Type B pancreatic cell (in vitro differentiated cells): ENCODE measurements at regions not wholly inside any gene's neighbourhood (a gene's known extent, or its start where the extent isn't known, plus 50 kb on each side); places are given as distances from the start of the nearest gene placed in this dataset.

ENCODE experiments used
- DNase-seq: peaks from one replicate; pipeline ENCODE4 v3.0.0; 2021; ENCODE audit warnings: mixed read lengths; ENCODE audit not compliant: unreplicated experiment; ENCODE audit errors: extremely low spot score
- H3K27ac Mint-ChIP-seq: 2 replicates; pipeline ENCODE4 v1.8.0; 2021; ENCODE audit warnings: mild to moderate bottlenecking, mixed read lengths
- H3K27me3 Mint-ChIP-seq: 2 replicates; pipeline ENCODE4 v1.8.0; 2021; ENCODE audit warnings: mixed read lengths
- H3K36me3 Mint-ChIP-seq: 2 replicates; pipeline ENCODE4 v1.8.0; 2021; ENCODE audit warnings: mixed read lengths
- H3K4me1 Mint-ChIP-seq: one replicate; pipeline ENCODE4 v1.8.0; 2021; ENCODE audit warnings: mixed read lengths; ENCODE audit not compliant: unreplicated experiment
- H3K4me3 Mint-ChIP-seq: 2 replicates; pipeline ENCODE4 v1.8.0; 2021; ENCODE audit warnings: mild to moderate bottlenecking, mixed read lengths
- H3K9me3 Mint-ChIP-seq: 2 replicates; pipeline ENCODE4 v1.8.0; 2021; ENCODE audit warnings: mixed read lengths
- TF ChIP-seq, protein P1 (sequence below): fragments of 200-600 bp; sonication (generic); conservative IDR thresholded peaks from 2 replicates; pipeline ENCODE4 v1.5.0; 2021; ENCODE audit warnings: antibody characterized with exemption, mild to moderate bottlenecking

DNA sequence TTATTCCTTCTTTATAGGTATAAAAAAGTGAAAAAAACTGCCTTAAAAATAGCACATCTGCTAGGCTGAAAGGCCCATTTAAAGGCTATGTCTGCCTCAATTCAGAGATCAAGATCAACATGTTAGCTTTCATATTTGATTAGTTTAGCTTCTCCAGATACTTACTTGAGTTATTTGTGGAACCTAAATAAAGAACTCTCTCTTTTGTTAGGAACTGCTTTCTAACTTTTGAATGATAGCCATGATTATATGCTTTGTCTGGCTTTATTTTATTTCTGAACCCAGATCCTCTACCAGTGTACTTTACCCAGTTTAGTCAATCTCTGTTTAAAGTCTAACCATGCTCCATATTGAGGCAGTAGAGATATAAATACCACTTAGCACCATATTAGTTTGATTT is 515.5 kb upstream of the SEMA3D start:
- TF ChIP-seq, protein P1, sequence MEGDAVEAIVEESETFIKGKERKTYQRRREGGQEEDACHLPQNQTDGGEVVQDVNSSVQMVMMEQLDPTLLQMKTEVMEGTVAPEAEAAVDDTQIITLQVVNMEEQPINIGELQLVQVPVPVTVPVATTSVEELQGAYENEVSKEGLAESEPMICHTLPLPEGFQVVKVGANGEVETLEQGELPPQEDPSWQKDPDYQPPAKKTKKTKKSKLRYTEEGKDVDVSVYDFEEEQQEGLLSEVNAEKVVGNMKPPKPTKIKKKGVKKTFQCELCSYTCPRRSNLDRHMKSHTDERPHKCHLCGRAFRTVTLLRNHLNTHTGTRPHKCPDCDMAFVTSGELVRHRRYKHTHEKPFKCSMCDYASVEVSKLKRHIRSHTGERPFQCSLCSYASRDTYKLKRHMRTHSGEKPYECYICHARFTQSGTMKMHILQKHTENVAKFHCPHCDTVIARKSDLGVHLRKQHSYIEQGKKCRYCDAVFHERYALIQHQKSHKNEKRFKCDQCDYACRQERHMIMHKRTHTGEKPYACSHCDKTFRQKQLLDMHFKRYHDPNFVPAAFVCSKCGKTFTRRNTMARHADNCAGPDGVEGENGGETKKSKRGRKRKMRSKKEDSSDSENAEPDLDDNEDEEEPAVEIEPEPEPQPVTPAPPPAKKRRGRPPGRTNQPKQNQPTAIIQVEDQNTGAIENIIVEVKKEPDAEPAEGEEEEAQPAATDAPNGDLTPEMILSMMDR, result no peak
- DNase-seq, result no peak
- no peaks in the 10 kb centered on the region for H3K36me3 Mint-ChIP-seq
- no peak overlapping the region for H3K4me3 Mint-ChIP-seq
- no peaks in the 10 kb centered on the region for H3K27me3 Mint-ChIP-seq
- no peaks in the 10 kb centered on the region for H3K9me3 Mint-ChIP-seq
- H3K4me1 Mint-ChIP-seq, result no peaks in the 10 kb centered on the region
- no peak overlapping the region for H3K27ac Mint-ChIP-seq

DNA sequence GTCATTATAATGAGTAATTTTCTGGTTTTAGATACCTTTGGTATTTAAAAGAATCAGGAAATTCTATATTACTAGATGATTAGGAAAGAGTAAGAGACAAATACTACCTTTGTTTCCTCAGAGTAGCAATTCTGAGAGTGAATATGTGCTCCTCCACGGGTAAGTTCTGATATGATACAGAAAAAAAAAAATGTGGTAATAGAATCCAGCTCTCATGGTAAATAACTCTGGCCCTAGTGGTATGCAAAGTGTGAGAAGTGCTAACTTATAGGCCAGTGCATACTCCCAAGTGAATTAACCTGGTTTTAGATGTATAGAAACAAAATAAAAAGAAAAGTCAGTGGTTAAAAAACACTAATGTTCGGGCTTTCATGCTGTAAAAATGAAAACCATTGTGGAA is 512.6 kb upstream of the SEMA3D start:
- H3K4me3 Mint-ChIP-seq, result no peak overlapping the region
- no peaks in the 10 kb centered on the region for H3K36me3 Mint-ChIP-seq
- no peaks in the 10 kb centered on the region for H3K27me3 Mint-ChIP-seq
- H3K27ac Mint-ChIP-seq, result no peak overlapping the region
- no peaks in the 10 kb centered on the region for H3K4me1 Mint-ChIP-seq
- H3K9me3 Mint-ChIP-seq, result no peaks in the 10 kb centered on the region
- DNase-seq, result no peak
- TF ChIP-seq, protein P1, result no peak

DNA sequence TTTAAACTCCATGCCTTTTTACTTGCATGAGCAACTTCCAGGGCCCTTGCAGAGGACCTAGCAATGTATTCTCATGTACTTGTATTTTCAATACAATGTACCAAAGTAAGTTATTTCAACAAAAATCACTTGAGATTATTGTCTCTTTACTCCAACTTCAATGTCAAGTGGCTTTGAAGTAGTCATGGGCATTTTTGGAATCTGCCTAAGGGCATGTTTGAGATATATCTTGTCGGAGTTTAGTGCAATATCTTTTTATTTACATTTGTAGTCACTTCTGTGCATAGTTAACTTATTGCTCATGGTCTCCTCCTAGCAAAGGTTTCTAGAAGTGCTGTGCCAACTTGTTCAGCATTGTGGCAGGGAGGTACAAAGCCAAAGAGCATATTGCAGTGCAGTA is 508.7 kb upstream of the SEMA3D start:
- Mint-ChIP-seq H3K27ac (no peak overlapping the region), H3K4me3 (no peak overlapping the region), H3K27me3 (no peaks in the 10 kb centered on the region), H3K9me3 (no peaks in the 10 kb centered on the region), H3K36me3 (no peaks in the 10 kb centered on the region), H3K4me1 (no peaks in the 10 kb centered on the region)
- no peak for DNase-seq
- TF ChIP-seq, protein P1, result no peak

DNA sequence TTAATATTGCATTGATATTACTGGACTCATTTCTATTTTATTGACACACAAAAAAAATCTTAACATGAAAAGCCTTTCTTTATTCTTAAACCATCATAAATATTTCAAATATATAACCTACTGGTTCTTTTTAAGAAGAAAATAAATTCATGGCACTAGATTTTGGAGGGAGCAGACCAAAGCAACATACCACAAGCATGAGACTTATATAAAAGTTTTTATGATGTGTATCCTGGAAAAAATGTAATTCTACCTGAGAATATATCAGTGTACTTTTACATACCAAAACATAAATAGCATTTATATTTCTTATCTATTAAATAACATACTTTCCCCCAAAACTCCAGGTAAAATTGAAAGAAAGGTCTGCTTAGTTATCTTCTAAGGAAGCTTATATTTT is 508.2 kb upstream of the SEMA3D start:
- Mint-ChIP-seq H3K4me1 (no peaks in the 10 kb centered on the region), H3K27me3 (no peaks in the 10 kb centered on the region), H3K27ac (no peak overlapping the region), H3K36me3 (no peaks in the 10 kb centered on the region), H3K9me3 (no peaks in the 10 kb centered on the region), H3K4me3 (no peak overlapping the region)
- TF ChIP-seq, protein P1, result no peak
- DNase-seq, result no peak

DNA sequence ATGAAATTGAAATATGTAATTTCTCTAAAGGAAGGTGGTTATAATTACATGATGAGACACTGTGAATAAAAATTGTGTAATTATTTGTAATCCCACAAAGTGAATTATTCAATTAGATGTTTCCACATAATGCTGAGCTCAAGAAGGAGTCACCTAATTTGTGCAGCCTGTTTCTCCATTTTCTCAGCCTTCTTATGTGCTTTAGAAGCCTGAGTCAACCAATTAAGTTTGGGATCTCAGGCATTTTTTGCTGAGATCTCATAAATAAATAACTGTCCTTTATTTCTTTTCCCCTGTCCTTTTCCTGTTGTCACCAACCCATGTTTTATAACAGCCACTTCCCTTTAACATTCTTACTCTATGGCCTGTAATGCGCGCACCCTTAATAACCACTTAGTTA is 506.5 kb upstream of the SEMA3D start:
- TF ChIP-seq, protein P1, result no peak
- Mint-ChIP-seq H3K4me3 (no peak overlapping the region), H3K9me3 (no peaks in the 10 kb centered on the region), H3K36me3 (no peaks in the 10 kb centered on the region), H3K27ac (no peak overlapping the region), H3K27me3 (no peaks in the 10 kb centered on the region), H3K4me1 (no peaks in the 10 kb centered on the region)
- DNase-seq, result no peak

DNA sequence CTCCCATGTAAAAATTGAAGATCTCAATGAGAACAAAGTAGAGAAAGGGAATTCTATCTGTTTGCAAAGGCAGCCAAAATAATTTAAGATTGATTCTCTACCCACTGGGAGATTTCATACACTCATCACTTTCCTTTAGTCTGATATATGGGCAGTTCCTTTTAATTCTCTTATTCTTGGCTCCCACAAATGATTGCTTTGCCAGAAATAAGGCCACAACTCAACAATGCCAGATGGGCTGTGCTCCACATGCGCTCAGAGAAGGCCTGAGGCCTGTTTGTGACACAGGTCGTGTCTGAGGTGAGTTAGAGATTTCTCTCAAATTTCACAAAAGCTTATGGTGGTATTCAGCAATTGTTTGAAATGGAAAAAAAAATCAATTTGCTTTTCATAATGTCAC is 501.9 kb upstream of the SEMA3D start:
- no peak overlapping the region for H3K4me3 Mint-ChIP-seq
- H3K36me3 Mint-ChIP-seq, result no peaks in the 10 kb centered on the region
- TF ChIP-seq, protein P1, result no peak
- H3K27me3 Mint-ChIP-seq, result no peaks in the 10 kb centered on the region
- H3K4me1 Mint-ChIP-seq, result no peaks in the 10 kb centered on the region
- peaks cover 9% of the 10 kb centered on the region for H3K9me3 Mint-ChIP-seq
- H3K27ac Mint-ChIP-seq, result no peak overlapping the region
- no peak for DNase-seq
